ENCODE measurements at regions not wholly inside any gene's neighbourhood (a gene's known extent, or its start where the extent isn't known, plus 50 kb on each side); places are given as distances from the start of the nearest gene placed in this dataset.

GRCh38 chr15:59941612-59942011 is 62.5 kb upstream of the FOXB1 start:
- Histone ChIP-seq H3K9me3 (ENCODE audit: control insufficient read depth in 2 of 3, low read length in 3 of 3) (no peaks in the 10 kb centered on the region), H3K27ac (ENCODE audit: low read depth, low read length) (no peak overlapping the region), H3K4me1 (ENCODE audit: control insufficient read depth in 2 of 2, insufficient read depth in 2 of 2, low read length in 2 of 2) (no peaks in the 10 kb centered on the region), H3K4me3 (ENCODE audit: low read length) (no peak overlapping the region), H3K36me3 (ENCODE audit: control insufficient read depth in 2 of 3, insufficient read depth in 3 of 3, low read length in 3 of 3) (no peaks in the 10 kb centered on the region), H3K27me3 (ENCODE audit: control insufficient read depth in 2 of 2, insufficient read depth in 2 of 2, low read length in 2 of 2) (peaks cover 0 to under 1% of the 10 kb centered on the region in 2 donors)
- intact Hi-C loops (cut with micrococcal nuclease): no loop called here
- no peak for DNase-seq
- Mint-ChIP-seq H3K27me3 (peaks cover 0 to 39% (median 5%) of the 10 kb centered on the region in 5 donors), H3K4me3 (no peak overlapping the region), H3K36me3 (no peaks in the 10 kb centered on the region), H3K4me1 (peaks cover 0 to 2% (median 0%) of the 10 kb centered on the region in 7 donors), H3K9me3 (no peaks in the 10 kb centered on the region), H3K27ac (no peak overlapping the region)
- ChIA-PET POLR2A (no interaction called here), CTCF (no interaction called here)
- no peak for ATAC-seq

- no peak overlapping the region for H3K4me3 ChIP-seq (ENCODE audit: low read length)
- no peak for DNase-seq
- intact Hi-C loops (cut with micrococcal nuclease): no loop called here
- H3K27ac Mint-ChIP-seq: no peak overlapping the region
- H3K36me3 Mint-ChIP-seq: no peaks in the 10 kb centered on the region
- no peaks in the 10 kb centered on the region for H3K27me3 ChIP-seq (ENCODE audit: control insufficient read depth in 2 of 2, insufficient read depth in 2 of 2, low read length in 2 of 2)
- ATAC-seq: no peak
- H3K27me3 Mint-ChIP-seq: peaks cover 0 to 40% (median 5%) of the 10 kb centered on the region in 5 donors
- ChIA-PET POLR2A (interaction anchor here (0.6 kb wide), 1 partner anchor 263 kb away, joined by 4 read pairs; no protein-coding TSS in a partner anchor), CTCF (no interaction called here)
- H3K4me1 Mint-ChIP-seq: peaks cover 0 to 2% (median 0%) of the 10 kb centered on the region in 7 donors
- no peaks in the 10 kb centered on the region for H3K9me3 ChIP-seq (ENCODE audit: control insufficient read depth in 2 of 3, low read length in 3 of 3)
- no peaks in the 10 kb centered on the region for H3K36me3 ChIP-seq (ENCODE audit: control insufficient read depth in 2 of 3, insufficient read depth in 3 of 3, low read length in 3 of 3)
- no peak overlapping the region for H3K4me3 Mint-ChIP-seq
- H3K4me1 ChIP-seq (ENCODE audit: control insufficient read depth in 2 of 2, insufficient read depth in 2 of 2, low read length in 2 of 2): no peaks in the 10 kb centered on the region
- no peak overlapping the region for H3K27ac ChIP-seq (ENCODE audit: low read depth, low read length)
- H3K9me3 Mint-ChIP-seq: no peaks in the 10 kb centered on the region
Observed at GRCh38 chr15:59940928-59941327, 63.2 kb upstream of the FOXB1 start.

- Histone ChIP-seq H3K4me3 (ENCODE audit: low read length) (no peak overlapping the region), H3K27me3 (ENCODE audit: control insufficient read depth in 2 of 2, insufficient read depth in 2 of 2, low read length in 2 of 2) (no peaks in the 10 kb centered on the region), H3K4me1 (ENCODE audit: control insufficient read depth in 2 of 2, insufficient read depth in 2 of 2, low read length in 2 of 2) (no peaks in the 10 kb centered on the region), H3K9me3 (ENCODE audit: control insufficient read depth in 2 of 3, low read length in 3 of 3) (no peaks in the 10 kb centered on the region), H3K36me3 (ENCODE audit: control insufficient read depth in 2 of 3, insufficient read depth in 3 of 3, low read length in 3 of 3) (no peaks in the 10 kb centered on the region), H3K27ac (ENCODE audit: low read depth, low read length) (no peak overlapping the region)
- no peak overlapping the region for H3K27ac Mint-ChIP-seq
- no peak for DNase-seq
- H3K27me3 Mint-ChIP-seq: peaks cover 0 to 37% (median 5%) of the 10 kb centered on the region in 5 donors
- no peaks in the 10 kb centered on the region for H3K36me3 Mint-ChIP-seq
- no peaks in the 10 kb centered on the region for H3K9me3 Mint-ChIP-seq
- H3K4me1 Mint-ChIP-seq: peaks cover 0 to 2% (median 0%) of the 10 kb centered on the region in 7 donors
- ChIA-PET CTCF (no interaction called here), POLR2A (no interaction called here)
- no peak overlapping the region for H3K4me3 Mint-ChIP-seq
- intact Hi-C loops (cut with micrococcal nuclease): no loop called here
- no peak for ATAC-seq
Observed at GRCh38 chr15:59940456-59940855, 63.7 kb upstream of the FOXB1 start.

- Histone ChIP-seq H3K27me3 (ENCODE audit: control insufficient read depth in 2 of 2, insufficient read depth in 2 of 2, low read length in 2 of 2) (no peaks in the 10 kb centered on the region), H3K4me3 (ENCODE audit: low read length) (no peak overlapping the region), H3K36me3 (ENCODE audit: control insufficient read depth in 2 of 3, insufficient read depth in 3 of 3, low read length in 3 of 3) (no peaks in the 10 kb centered on the region), H3K4me1 (ENCODE audit: control insufficient read depth in 2 of 2, insufficient read depth in 2 of 2, low read length in 2 of 2) (no peaks in the 10 kb centered on the region), H3K27ac (ENCODE audit: low read depth, low read length) (no peak overlapping the region), H3K9me3 (ENCODE audit: control insufficient read depth in 2 of 3, low read length in 3 of 3) (no peaks in the 10 kb centered on the region)
- no peaks in the 10 kb centered on the region for H3K9me3 Mint-ChIP-seq
- no peak overlapping the region for H3K4me3 Mint-ChIP-seq
- H3K36me3 Mint-ChIP-seq: no peaks in the 10 kb centered on the region
- DNase-seq: no peak
- ChIA-PET POLR2A (no interaction called here), CTCF (no interaction called here)
- H3K4me1 Mint-ChIP-seq: peaks cover 0 to 2% (median 0%) of the 10 kb centered on the region in 7 donors
- ATAC-seq: no peak
- intact Hi-C loops (cut with micrococcal nuclease): no loop called here
- H3K27me3 Mint-ChIP-seq: peaks cover 0 to 55% (median 9%) of the 10 kb centered on the region in 5 donors
- no peak overlapping the region for H3K27ac Mint-ChIP-seq
Observed at GRCh38 chr15:59936741-59937140, 67.4 kb upstream of the FOXB1 start.

- POLR2A ChIA-PET: no interaction called here
- Mint-ChIP-seq H3K4me1 (peaks cover 0 to 2% (median 0%) of the 10 kb centered on the region in 7 donors), H3K4me3 (no peak overlapping the region), H3K27me3 (peaks cover 0 to 64% (median 5%) of the 10 kb centered on the region in 5 donors), H3K36me3 (peaks cover 0 to 3% (median 0%) of the 10 kb centered on the region in 5 donors), H3K27ac (no peak overlapping the region), H3K9me3 (no peaks in the 10 kb centered on the region)
- ATAC-seq (no peak), DNase-seq (no peak)
- Histone ChIP-seq H3K4me1 (ENCODE audit: control insufficient read depth in 2 of 2, insufficient read depth in 2 of 2, low read length in 2 of 2) (no peaks in the 10 kb centered on the region), H3K27ac (ENCODE audit: low read depth, low read length) (no peak overlapping the region), H3K27me3 (ENCODE audit: control insufficient read depth in 2 of 2, insufficient read depth in 2 of 2, low read length in 2 of 2) (no peaks in the 10 kb centered on the region), H3K4me3 (ENCODE audit: low read length) (no peak overlapping the region), H3K36me3 (ENCODE audit: control insufficient read depth in 2 of 3, insufficient read depth in 3 of 3, low read length in 3 of 3) (no peaks in the 10 kb centered on the region), H3K9me3 (ENCODE audit: control insufficient read depth in 2 of 3, low read length in 3 of 3) (no peaks in the 10 kb centered on the region)
- intact Hi-C loops (cut with micrococcal nuclease): no loop called here
- CTCF ChIA-PET: no interaction called here
Observed at GRCh38 chr15:59933607-59934006, 70.5 kb upstream of the FOXB1 start.

- Histone ChIP-seq H3K36me3 (ENCODE audit: control insufficient read depth in 2 of 3, insufficient read depth in 3 of 3, low read length in 3 of 3) (no peaks in the 10 kb centered on the region), H3K4me1 (ENCODE audit: control insufficient read depth in 2 of 2, insufficient read depth in 2 of 2, low read length in 2 of 2) (no peaks in the 10 kb centered on the region), H3K4me3 (ENCODE audit: low read length) (no peak overlapping the region), H3K27ac (ENCODE audit: low read depth, low read length) (no peak overlapping the region), H3K27me3 (ENCODE audit: control insufficient read depth in 2 of 2, insufficient read depth in 2 of 2, low read length in 2 of 2) (no peaks in the 10 kb centered on the region), H3K9me3 (ENCODE audit: control insufficient read depth in 2 of 3, low read length in 3 of 3) (no peaks in the 10 kb centered on the region)
- Mint-ChIP-seq H3K27me3 (peaks cover 0 to 60% (median 11%) of the 10 kb centered on the region in 5 donors), H3K4me3 (no peak overlapping the region), H3K36me3 (peaks cover 0 to 3% (median 0%) of the 10 kb centered on the region in 5 donors), H3K9me3 (no peaks in the 10 kb centered on the region), H3K4me1 (no peaks in the 10 kb centered on the region), H3K27ac (no peak overlapping the region)
- no peak for DNase-seq
- ChIA-PET CTCF (no interaction called here), POLR2A (no interaction called here)
- intact Hi-C loops (cut with micrococcal nuclease): no loop called here
- no peak for ATAC-seq
Observed at GRCh38 chr15:59931646-59932261, 72.4 kb upstream of the FOXB1 start.

- Mint-ChIP-seq H3K9me3 (no peaks in the 10 kb centered on the region), H3K36me3 (peaks cover 0 to 4% (median 1%) of the 10 kb centered on the region in 5 donors), H3K4me3 (no peak overlapping the region), H3K27ac (no peak overlapping the region), H3K27me3 (peaks cover 0 to 22% (median 11%) of the 10 kb centered on the region in 5 donors), H3K4me1 (peaks cover 0 to 25% (median 17%) of the 10 kb centered on the region in 7 donors)
- no peak for DNase-seq
- no peaks in the 10 kb centered on the region for H3K36me3 ChIP-seq (ENCODE audit: control insufficient read depth in 2 of 3, insufficient read depth in 3 of 3, low read length in 3 of 3)
- no peaks in the 10 kb centered on the region for H3K9me3 ChIP-seq (ENCODE audit: control insufficient read depth in 2 of 3, low read length in 3 of 3)
- no peaks in the 10 kb centered on the region for H3K4me1 ChIP-seq (ENCODE audit: control insufficient read depth in 2 of 2, insufficient read depth in 2 of 2, low read length in 2 of 2)
- no peak for ATAC-seq
- ChIA-PET POLR2A (interaction anchor here (0.5 to 0.6 kb wide), 2 partner anchors 9 to 33 kb away, joined by 3 read pairs; no protein-coding TSS in a partner anchor), CTCF (interaction anchor here (0.9 kb wide), 1 partner anchor 201 kb away, joined by 4 read pairs; no protein-coding TSS in a partner anchor)
- H3K4me3 ChIP-seq (ENCODE audit: low read length): no peak overlapping the region
- intact Hi-C loops (cut with micrococcal nuclease): no loop called here
- H3K27me3 ChIP-seq (ENCODE audit: control insufficient read depth in 2 of 2, insufficient read depth in 2 of 2, low read length in 2 of 2): no peaks in the 10 kb centered on the region
- no peak overlapping the region for H3K27ac ChIP-seq (ENCODE audit: low read depth, low read length)
Observed at GRCh38 chr15:59924812-59925522, 79.1 kb upstream of the FOXB1 start.
